ENCODE measurements at regions not wholly inside any gene's neighbourhood (a gene's known extent, or its start where the extent isn't known, plus 50 kb on each side); places are given as distances from the start of the nearest gene placed in this dataset.

DNA sequence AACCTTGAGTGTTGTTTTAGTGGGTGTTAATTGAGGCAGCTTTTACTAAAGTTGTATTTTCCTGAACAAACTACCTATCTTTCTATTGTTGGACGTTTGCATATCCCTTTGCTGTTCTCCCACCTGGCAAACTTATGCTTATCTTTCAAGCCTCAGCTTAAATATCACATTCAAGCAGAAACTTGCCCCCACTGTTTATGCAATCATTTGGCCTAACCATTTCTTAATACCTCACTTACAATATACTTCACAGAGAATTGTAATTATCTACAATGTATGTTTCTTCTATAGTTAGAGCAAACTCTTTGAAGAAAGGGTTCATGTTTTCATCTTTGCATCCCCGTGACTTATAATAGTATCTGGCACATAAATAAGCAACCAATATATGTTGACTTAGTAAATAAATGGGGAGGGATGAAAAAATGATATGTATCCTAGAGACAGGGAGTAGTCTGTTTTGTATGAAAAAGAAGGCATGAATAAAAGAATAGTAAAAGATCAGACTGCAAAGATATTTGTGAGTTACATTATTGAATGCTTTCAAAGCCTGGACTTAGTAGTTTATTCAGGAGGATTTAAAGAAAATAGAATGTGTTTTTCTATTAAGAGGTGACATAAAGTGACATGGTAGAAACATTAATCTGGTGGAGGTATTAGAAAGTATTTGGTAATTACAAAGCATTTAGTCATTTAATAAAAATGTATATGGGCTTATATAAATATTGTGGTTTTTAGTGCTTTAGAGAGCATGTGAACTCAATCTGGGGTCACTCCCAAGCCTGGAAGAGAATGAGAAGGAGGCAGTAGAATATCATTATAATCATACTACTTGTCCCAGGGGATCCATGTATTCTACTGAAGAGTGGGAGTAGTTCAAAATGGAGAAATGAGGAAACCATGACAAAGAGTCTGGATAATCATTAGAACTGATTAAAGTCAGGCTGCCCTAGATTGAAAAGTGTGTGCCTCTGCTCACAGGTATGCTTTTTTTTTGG is 60.0 kb upstream of the DCBLD2 start:
- H3K27me3 Mint-ChIP-seq (ENCODE audit: unreplicated experiment) = no peaks in the 10 kb centered on the region

DNA sequence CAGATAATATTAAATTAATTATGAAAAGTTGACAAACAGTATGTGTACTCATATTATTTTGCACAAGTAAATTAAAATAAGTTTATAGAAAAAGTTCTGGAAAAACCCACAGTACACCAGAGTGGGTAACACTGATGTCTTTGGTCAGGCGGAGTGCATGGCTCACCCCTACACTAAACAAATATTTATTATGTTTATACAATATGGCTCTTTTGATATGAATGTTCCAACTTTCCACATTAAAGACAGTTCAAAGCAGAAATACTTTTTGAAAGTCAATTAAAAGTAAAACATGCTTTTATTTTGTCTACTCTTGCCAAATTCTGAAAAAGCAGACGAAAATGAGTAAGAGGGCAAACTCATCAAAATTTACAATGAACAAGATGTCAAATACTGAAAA is 56.2 kb upstream of the DCBLD2 start:
- H3K27ac Mint-ChIP-seq (ENCODE audit: unreplicated experiment) = no peak overlapping the region
- no peaks in the 10 kb centered on the region for H3K36me3 Mint-ChIP-seq (ENCODE audit: low read depth, unreplicated experiment)
- TF ChIP-seq CTCF (IDR thresholded peaks at IDR 0.05; ENCODE audit: unreplicated experiment) = no peak

More for the DNA sequence above, 60.0 kb upstream of the DCBLD2 start:
- H3K36me3 Mint-ChIP-seq (ENCODE audit: low read depth, unreplicated experiment) = no peaks in the 10 kb centered on the region
- no peak overlapping the region for H3K4me3 Mint-ChIP-seq (ENCODE audit: unreplicated experiment)
- TF ChIP-seq CTCF (IDR thresholded peaks at IDR 0.05; ENCODE audit: unreplicated experiment) = no peak
- no peaks in the 10 kb centered on the region for H3K9me3 Mint-ChIP-seq (ENCODE audit: unreplicated experiment)
- no peak overlapping the region for H3K27ac Mint-ChIP-seq (ENCODE audit: unreplicated experiment)
- no peaks in the 10 kb centered on the region for H3K4me1 Mint-ChIP-seq (ENCODE audit: unreplicated experiment)
- no peak for DNase-seq (ENCODE audit: low spot score)

GRCh38 chr3:98956008-98956407 is 54.5 kb upstream of the DCBLD2 start:
- H3K27me3 Mint-ChIP-seq (ENCODE audit: unreplicated experiment) = no peaks in the 10 kb centered on the region
- H3K4me1 Mint-ChIP-seq (ENCODE audit: unreplicated experiment) = no peaks in the 10 kb centered on the region
- no peaks in the 10 kb centered on the region for H3K9me3 Mint-ChIP-seq (ENCODE audit: unreplicated experiment)
- TF ChIP-seq CTCF (IDR thresholded peaks at IDR 0.05; ENCODE audit: unreplicated experiment) = no peak
- H3K4me3 Mint-ChIP-seq (ENCODE audit: unreplicated experiment) = no peak overlapping the region
- H3K36me3 Mint-ChIP-seq (ENCODE audit: low read depth, unreplicated experiment) = no peaks in the 10 kb centered on the region
- no peak overlapping the region for H3K27ac Mint-ChIP-seq (ENCODE audit: unreplicated experiment)
- DNase-seq (ENCODE audit: low spot score) = no peak

More for the DNA sequence above, 56.2 kb upstream of the DCBLD2 start:
- H3K4me3 Mint-ChIP-seq (ENCODE audit: unreplicated experiment) = no peak overlapping the region
- H3K9me3 Mint-ChIP-seq (ENCODE audit: unreplicated experiment) = no peaks in the 10 kb centered on the region
- DNase-seq (ENCODE audit: low spot score) = no peak
- no peaks in the 10 kb centered on the region for H3K4me1 Mint-ChIP-seq (ENCODE audit: unreplicated experiment)
- no peaks in the 10 kb centered on the region for H3K27me3 Mint-ChIP-seq (ENCODE audit: unreplicated experiment)

GRCh38 chr3:98954791-98955604 is 53.5 kb upstream of the DCBLD2 start:
- Mint-ChIP-seq H3K27me3 (ENCODE audit: unreplicated experiment) (no peaks in the 10 kb centered on the region), H3K4me1 (ENCODE audit: unreplicated experiment) (no peaks in the 10 kb centered on the region)
- no peak for DNase-seq (ENCODE audit: low spot score)

More at GRCh38 chr3:98954791-98955604, 53.5 kb upstream of the DCBLD2 start:
- Mint-ChIP-seq H3K4me3 (ENCODE audit: unreplicated experiment) (no peak overlapping the region), H3K9me3 (ENCODE audit: unreplicated experiment) (no peaks in the 10 kb centered on the region), H3K36me3 (ENCODE audit: low read depth, unreplicated experiment) (no peaks in the 10 kb centered on the region), H3K27ac (ENCODE audit: unreplicated experiment) (no peak overlapping the region)
- no peak for TF ChIP-seq CTCF (IDR thresholded peaks at IDR 0.05; ENCODE audit: unreplicated experiment)

Data from endothelial cell (in vitro differentiated cells).